ENCODE measurements at regions not wholly inside any gene's neighbourhood (a gene's known extent, or its start where the extent isn't known, plus 50 kb on each side); places are given as distances from the start of the nearest gene placed in this dataset.

- no peak overlapping the region for H4K91ac ChIP-seq (ENCODE audit: insufficient read length, low read depth, low read length)
- DNase-seq, result no peak
- H3K27ac Mint-ChIP-seq, result no peak overlapping the region
- no peak overlapping the region for H2BK12ac ChIP-seq (ENCODE audit: insufficient read length, low read depth, low read length)
- H3T11ph ChIP-seq (ENCODE audit: low read length), result no peak overlapping the region
- H3K36me3 Mint-ChIP-seq (ENCODE audit: insufficient read depth in 1 of 3, low read depth in 3 of 3), result peaks cover 4 to 18% (median 17%) of the 10 kb centered on the region in 3 experiments
- H3K23me2 ChIP-seq (ENCODE audit: insufficient read length, low read depth, low read length, poor library complexity, severe bottlenecking), result no peaks in the 10 kb centered on the region
- no peak overlapping the region for H2BK20ac ChIP-seq (ENCODE audit: low read depth, low read length, poor library complexity, severe bottlenecking)
- H3K9me3 Mint-ChIP-seq, result peaks cover 12 to 19% of the 10 kb centered on the region in 2 experiments
- H2BK15ac ChIP-seq (ENCODE audit: low read depth, low read length), result no peak overlapping the region
- no peaks in the 10 kb centered on the region for H3K4me1 ChIP-seq (ENCODE audit: insufficient read depth, low read length)
- H4K5ac ChIP-seq (ENCODE audit: insufficient read length, low read depth, low read length), result no peak overlapping the region
- no peak overlapping the region for H3K4ac ChIP-seq (ENCODE audit: low read depth, low read length)
- H3K79me1 ChIP-seq (ENCODE audit: insufficient read depth, low read depth, low read length, poor library complexity, severe bottlenecking), result no peaks in the 10 kb centered on the region
- H3K9ac ChIP-seq (ENCODE audit: extremely low read depth, insufficient read length, low read length), result no peak overlapping the region
- TF ChIP-seq CTCF (conservative IDR thresholded peaks at IDR 0.05), result no peak
- H4K20me1 ChIP-seq (ENCODE audit: control insufficient read depth, insufficient read depth, insufficient read length), result no peaks in the 10 kb centered on the region
- no peaks in the 10 kb centered on the region; the same call in 1 of the 2 replicates for H3K27me3 Mint-ChIP-seq (ENCODE audit: low read depth)
- H2BK120ac ChIP-seq (ENCODE audit: low read depth, low read length, poor library complexity, severe bottlenecking), result no peak overlapping the region
- no peak overlapping the region for H3K14ac ChIP-seq (ENCODE audit: insufficient read depth, low read length)
- H3K4me2 ChIP-seq (ENCODE audit: insufficient read depth, insufficient read length, low read length), result no peak overlapping the region
- no peak overlapping the region for H2AK5ac ChIP-seq (ENCODE audit: insufficient read length, low read length)
- no peak overlapping the region for H3K18ac ChIP-seq (ENCODE audit: insufficient read length, low read depth, low read length)
- no peak overlapping the region for H3K4me3 Mint-ChIP-seq
- no peak overlapping the region for H2AFZ ChIP-seq (ENCODE audit: low read length)
- H3K4me1 Mint-ChIP-seq, result peaks cover 0 to 11% of the 10 kb centered on the region in 2 experiments
- H3K9me3 ChIP-seq (ENCODE audit: control insufficient read depth, low read depth, low read length), result no peaks in the 10 kb centered on the region
- H3K56ac ChIP-seq (ENCODE audit: insufficient read length, low read depth, low read length), result no peak overlapping the region
- H3K27ac ChIP-seq (ENCODE audit: insufficient read length, low read depth, low read length), result no peak overlapping the region
- H3K23ac ChIP-seq (ENCODE audit: insufficient read length, low read depth, low read length), result no peak overlapping the region
- no peaks in the 10 kb centered on the region for H3K79me2 ChIP-seq (ENCODE audit: insufficient read depth, low read length)
- H3K27me3 ChIP-seq (ENCODE audit: insufficient read depth, low read length), result no peaks in the 10 kb centered on the region
- no peak overlapping the region for H2BK5ac ChIP-seq (ENCODE audit: insufficient read length, low read length)
- H4K8ac ChIP-seq (replicated peaks; ENCODE audit: insufficient read length, low read depth, low read length), result no peak overlapping the region
Measured at GRCh38 chr4:57971261-57971660, 861.1 kb upstream of the IGFBP7 start.
